IPS-18a (cell line): ENCODE measurements at regions not wholly inside any gene's neighbourhood (a gene's known extent, or its start where the extent isn't known, plus 50 kb on each side); places are given as distances from the start of the nearest gene placed in this dataset.
"Not testable (repeated sequence)": the region's sequence is repeated elsewhere in the genome, so short reads cannot be mapped to it uniquely, and the experiment has no call there.

ENCODE experiments used
- H3K27ac ChIP-seq: one replicate; pipeline ENCODE4 v1.5.1; 2013; ENCODE audit warnings: low read length
- H3K27me3 ChIP-seq: one replicate; pipeline ENCODE4 v1.6.1; 2013; ENCODE audit warnings: mild to moderate bottlenecking, low read length; ENCODE audit not compliant: control insufficient read depth, insufficient read depth
- H3K36me3 ChIP-seq: one replicate; pipeline ENCODE4 v1.6.1; 2013; ENCODE audit warnings: low read depth, low read length; ENCODE audit not compliant: control insufficient read depth
- H3K4me1 ChIP-seq: one replicate; pipeline ENCODE4 v1.6.1; 2013; ENCODE audit warnings: low read depth, low read length; ENCODE audit not compliant: control insufficient read depth
- H3K4me3 ChIP-seq: one replicate; pipeline ENCODE4 v1.5.1; 2013; ENCODE audit warnings: low read length
- H3K9ac ChIP-seq: one replicate; pipeline ENCODE4 v1.6.1; 2013; ENCODE audit warnings: mild to moderate bottlenecking, low read length, moderate library complexity
- H3K9me3 ChIP-seq: one replicate; pipeline ENCODE4 v1.6.1; 2013; ENCODE audit warnings: low read depth, low read length; ENCODE audit not compliant: control insufficient read depth

- not testable (repeated sequence) for H3K4me3 ChIP-seq
Observed at GRCh38 chr6:11940532-11941166, 71.5 kb upstream of the HIVEP1 start.

GRCh38 chr6:11938285-11938890, 73.7 kb upstream of the HIVEP1 start:
- H3K4me3 ChIP-seq, result peak overlapping the region; percentile 22
- H3K36me3 ChIP-seq, result no peaks in the 10 kb centered on the region
- H3K9me3 ChIP-seq, result no peaks in the 10 kb centered on the region
- no peaks in the 10 kb centered on the region for H3K27me3 ChIP-seq
- peak overlapping the region; percentile 79 for H3K27ac ChIP-seq
- H3K9ac ChIP-seq, result no peak overlapping the region
- peaks cover 12% of the 10 kb centered on the region for H3K4me1 ChIP-seq

More at GRCh38 chr6:11940532-11941166, 71.5 kb upstream of the HIVEP1 start:
- not testable (repeated sequence) for H3K27ac ChIP-seq, H3K27me3 ChIP-seq, H3K9ac ChIP-seq, H3K36me3 ChIP-seq, H3K9me3 ChIP-seq
- peaks cover 12% of the 10 kb centered on the region for H3K4me1 ChIP-seq

GRCh38 chr6:11934638-11935037, 77.5 kb upstream of the HIVEP1 start:
- Histone ChIP-seq H3K36me3 (no peaks in the 10 kb centered on the region), H3K27ac (no peak overlapping the region), H3K4me3 (no peak overlapping the region), H3K27me3 (no peaks in the 10 kb centered on the region), H3K9me3 (no peaks in the 10 kb centered on the region), H3K4me1 (peaks cover 12% of the 10 kb centered on the region), H3K9ac (no peak overlapping the region)

- H3K9ac ChIP-seq, H3K36me3 ChIP-seq, H3K4me3 ChIP-seq, H3K27ac ChIP-seq, H3K9me3 ChIP-seq, H3K4me1 ChIP-seq, H3K27me3 ChIP-seq: not testable (repeated sequence)
Observed at GRCh38 chr6:11932892-11933291, 79.2 kb upstream of the HIVEP1 start.

GRCh38 chr6:11931296-11932035, 80.6 kb upstream of the HIVEP1 start:
- no peak overlapping the region for H3K4me3 ChIP-seq
- no peaks in the 10 kb centered on the region for H3K27me3 ChIP-seq
- H3K4me1 ChIP-seq, result no peaks in the 10 kb centered on the region

GRCh38 chr6:11930834-11931233, 81.3 kb upstream of the HIVEP1 start:
- H3K9me3 ChIP-seq, H3K4me1 ChIP-seq, H3K27ac ChIP-seq, H3K4me3 ChIP-seq, H3K36me3 ChIP-seq, H3K9ac ChIP-seq, H3K27me3 ChIP-seq: not testable (repeated sequence)

More at GRCh38 chr6:11931296-11932035, 80.6 kb upstream of the HIVEP1 start:
- Histone ChIP-seq H3K27ac (no peak overlapping the region), H3K9me3 (no peaks in the 10 kb centered on the region), H3K36me3 (no peaks in the 10 kb centered on the region), H3K9ac (no peak overlapping the region)

- no peak overlapping the region for H3K4me3 ChIP-seq
- no peaks in the 10 kb centered on the region for H3K36me3 ChIP-seq
- peaks cover 3% of the 10 kb centered on the region for H3K4me1 ChIP-seq
- H3K27me3 ChIP-seq, result no peaks in the 10 kb centered on the region
- no peaks in the 10 kb centered on the region for H3K9me3 ChIP-seq
- H3K9ac ChIP-seq, result no peak overlapping the region
- no peak overlapping the region for H3K27ac ChIP-seq
Observed at GRCh38 chr6:11930240-11930639, 81.9 kb upstream of the HIVEP1 start.

- H3K9me3 ChIP-seq, result no peaks in the 10 kb centered on the region
- peaks cover 3% of the 10 kb centered on the region for H3K4me1 ChIP-seq
- no peak overlapping the region for H3K9ac ChIP-seq
- no peak overlapping the region for H3K4me3 ChIP-seq
- H3K27me3 ChIP-seq, result no peaks in the 10 kb centered on the region
- H3K27ac ChIP-seq, result no peak overlapping the region
- H3K36me3 ChIP-seq, result no peaks in the 10 kb centered on the region
Observed at GRCh38 chr6:11929241-11929835, 82.8 kb upstream of the HIVEP1 start.

GRCh38 chr6:11926594-11927407, 85.3 kb upstream of the HIVEP1 start:
- no peak overlapping the region for H3K9ac ChIP-seq
- no peak overlapping the region for H3K27ac ChIP-seq
- peaks cover 3% of the 10 kb centered on the region for H3K4me1 ChIP-seq
- H3K9me3 ChIP-seq, result no peaks in the 10 kb centered on the region
- no peaks in the 10 kb centered on the region for H3K36me3 ChIP-seq
- no peak overlapping the region for H3K4me3 ChIP-seq
- H3K27me3 ChIP-seq, result no peaks in the 10 kb centered on the region

- Histone ChIP-seq H3K36me3 (no peaks in the 10 kb centered on the region), H3K4me3 (no peak overlapping the region), H3K27ac (no peak overlapping the region), H3K27me3 (no peaks in the 10 kb centered on the region), H3K4me1 (peaks cover 3% of the 10 kb centered on the region), H3K9ac (no peak overlapping the region), H3K9me3 (no peaks in the 10 kb centered on the region)
Observed at GRCh38 chr6:11925805-11926204, 86.3 kb upstream of the HIVEP1 start.

GRCh38 chr6:11923621-11924020, 88.5 kb upstream of the HIVEP1 start:
- no peaks in the 10 kb centered on the region for H3K27me3 ChIP-seq
- no peaks in the 10 kb centered on the region for H3K9me3 ChIP-seq
- no peak overlapping the region for H3K4me3 ChIP-seq
- peaks cover 9% of the 10 kb centered on the region for H3K4me1 ChIP-seq
- no peak overlapping the region for H3K9ac ChIP-seq
- H3K27ac ChIP-seq, result no peak overlapping the region
- H3K36me3 ChIP-seq, result no peaks in the 10 kb centered on the region
